Fibroblast of pulmonary artery (primary cell): ENCODE measurements at regions not wholly inside any gene's neighbourhood (a gene's known extent, or its start where the extent isn't known, plus 50 kb on each side); places are given as distances from the start of the nearest gene placed in this dataset.
A peak's percentile ranks its signal among the peaks of the same experiment; 100 is the strongest.

Experiments used
- DNase-seq: peaks from one replicate; pipeline ENCODE4 v3.0.0-alpha.2; 2010; ENCODE audit warnings: low read depth
- H3K4me3 ChIP-seq: replicated peaks from 2 replicates; pipeline ENCODE4 v1.5.1; 2011; ENCODE audit warnings: low read depth, mild to moderate bottlenecking, control low read depth, low read length, moderate library complexity
- CTCF ChIP-seq: IDR thresholded peaks from 2 replicates; pipeline ENCODE4 v1.5.1; 2011; ENCODE audit warnings: mild to moderate bottlenecking, control low read depth, low read length, inconsistent platforms; ENCODE audit errors: missing control alignments

- DNase-seq = peak; percentile 64
- TF ChIP-seq CTCF = no peak
- H3K4me3 ChIP-seq = no peak overlapping the region
Observed at GRCh38 chr4:25535701-25536473, 119.8 kb upstream of the SLC34A2 start.

- no peak for TF ChIP-seq CTCF
- no peak for DNase-seq
Observed at GRCh38 chr4:25536564-25537320, 118.9 kb upstream of the SLC34A2 start.

GRCh38 chr4:25538430-25538829 is 117.2 kb upstream of the SLC34A2 start:
- TF ChIP-seq CTCF = no peak
- H3K4me3 ChIP-seq = no peak overlapping the region
- no peak for DNase-seq

More at GRCh38 chr4:25536564-25537320, 118.9 kb upstream of the SLC34A2 start:
- no peak overlapping the region for H3K4me3 ChIP-seq

GRCh38 chr4:25539241-25539640 is 116.4 kb upstream of the SLC34A2 start:
- no peak overlapping the region for H3K4me3 ChIP-seq
- no peak for DNase-seq
- TF ChIP-seq CTCF = no peak

GRCh38 chr4:25540734-25541133 is 114.9 kb upstream of the SLC34A2 start:
- no peak for DNase-seq
- TF ChIP-seq CTCF = no peak
- no peak overlapping the region for H3K4me3 ChIP-seq

- TF ChIP-seq CTCF = no peak
- DNase-seq = no peak
Observed at GRCh38 chr4:25547343-25547742, 108.3 kb upstream of the SLC34A2 start.

More at GRCh38 chr4:25547343-25547742, 108.3 kb upstream of the SLC34A2 start:
- H3K4me3 ChIP-seq = no peak overlapping the region
